Brain microvascular endothelial cell (primary cell): ENCODE measurements at regions not wholly inside any gene's neighbourhood (a gene's known extent, or its start where the extent isn't known, plus 50 kb on each side); places are given as distances from the start of the nearest gene placed in this dataset.

Experiments
- DNase-seq: peaks from one replicate; pipeline ENCODE4 v3.0.0-alpha.2; 2020
- H3K27ac ChIP-seq: fragments of 250-450 bp; sonication (Bioruptor Pico); 2 replicates; pipeline ENCODE4 v1.5.1; 2020; ENCODE audit warnings: mild to moderate bottlenecking, moderate library complexity
- H3K27me3 ChIP-seq: fragments of 250-450 bp; sonication (Bioruptor Pico); replicated peaks from 2 replicates; pipeline ENCODE4 v1.5.1; 2020; ENCODE audit warnings: mild to moderate bottlenecking
- H3K36me3 ChIP-seq: fragments of 250-450 bp; sonication (Bioruptor Pico); replicated peaks from 2 replicates; pipeline ENCODE4 v1.5.1; 2020; ENCODE audit warnings: mild to moderate bottlenecking
- H3K4me3 ChIP-seq: 2 replicates; pipeline ENCODE4 v1.5.1; 2011; ENCODE audit warnings: low read depth, mild to moderate bottlenecking, control low read depth, low read length, moderate library complexity
- CTCF ChIP-seq: IDR thresholded peaks from 2 replicates; pipeline ENCODE4 v1.5.1; 2011; ENCODE audit warnings: low read depth, mild to moderate bottlenecking, moderate library complexity, low read length, control low read depth, inconsistent platforms; ENCODE audit errors: missing control alignments
- in situ Hi-C: cut with HindIII; loops from 2 replicates; pipeline ENCODE4 v1.10.0; 2017; ENCODE audit warnings: low sequenced_read_pairs, low pct_ligation_motif_present

DNA sequence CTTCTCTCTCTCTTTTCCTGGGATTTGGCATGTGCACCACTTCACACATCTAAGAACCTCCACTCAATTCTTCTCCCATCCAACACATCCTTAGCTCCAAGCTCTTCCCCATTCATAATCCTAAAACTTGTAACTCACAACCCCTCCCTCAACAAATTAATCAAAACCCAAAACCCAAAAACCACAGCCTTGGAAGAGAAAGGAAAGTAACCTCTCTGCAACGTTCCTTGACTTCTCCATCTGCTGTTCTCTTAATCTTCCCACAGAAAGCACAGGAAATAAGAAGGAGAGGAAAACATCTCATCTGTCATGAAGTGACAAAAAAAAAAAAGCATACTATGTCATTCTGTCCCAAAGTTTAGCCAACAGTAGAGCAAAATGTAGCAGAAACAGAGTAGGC lies 66.2 kb downstream of the DRD1 start:
- Histone ChIP-seq H3K27me3 (no peaks in the 10 kb centered on the region), H3K36me3 (no peaks in the 10 kb centered on the region), H3K4me3 (no peak overlapping the region), H3K27ac (no peak overlapping the region)
- TF ChIP-seq CTCF, result no peak
- in situ Hi-C loops, result no loop called here
- no peak for DNase-seq

GRCh38 chr5:175374166-175374875 lies 69.7 kb downstream of the DRD1 start:
- TF ChIP-seq CTCF, result no peak
- H3K27me3 ChIP-seq, result no peaks in the 10 kb centered on the region
- in situ Hi-C loops, result no loop called here

DNA sequence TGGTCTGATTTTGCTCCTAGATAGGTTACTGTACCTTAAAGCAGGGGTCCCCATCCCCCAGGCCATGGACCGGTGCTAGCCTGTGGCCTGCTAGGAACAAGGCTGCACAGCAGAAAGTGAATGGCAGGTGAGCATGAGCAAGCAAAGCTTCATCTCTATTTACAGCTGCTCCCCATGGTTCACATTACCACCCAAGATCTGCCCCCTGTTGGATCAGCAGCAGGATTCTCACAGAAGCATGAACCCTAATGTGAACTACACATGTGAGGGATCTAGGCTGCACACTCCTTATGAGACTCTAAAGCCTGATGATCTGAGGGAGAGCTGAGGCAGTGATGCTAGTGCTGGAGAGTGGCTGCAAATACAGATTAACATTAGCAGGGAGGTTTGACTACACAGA lies 78.1 kb downstream of the DRD1 start:
- no peaks in the 10 kb centered on the region for H3K27me3 ChIP-seq
- no peaks in the 10 kb centered on the region for H3K36me3 ChIP-seq
- no peak for TF ChIP-seq CTCF
- DNase-seq, result no peak
- no peak overlapping the region for H3K4me3 ChIP-seq
- no peak overlapping the region for H3K27ac ChIP-seq
- in situ Hi-C loops, result no loop called here

More at GRCh38 chr5:175374166-175374875, 69.7 kb downstream of the DRD1 start:
- DNase-seq, result no peak
- Histone ChIP-seq H3K27ac (no peak overlapping the region), H3K36me3 (no peaks in the 10 kb centered on the region), H3K4me3 (no peak overlapping the region)

GRCh38 chr5:175363300-175363699 lies 80.7 kb downstream of the DRD1 start:
- no peak overlapping the region for H3K27ac ChIP-seq
- in situ Hi-C loops, result no loop called here
- H3K27me3 ChIP-seq, result no peaks in the 10 kb centered on the region
- DNase-seq, result no peak
- TF ChIP-seq CTCF, result no peak
- H3K4me3 ChIP-seq, result no peak overlapping the region
- H3K36me3 ChIP-seq, result no peaks in the 10 kb centered on the region

DNA sequence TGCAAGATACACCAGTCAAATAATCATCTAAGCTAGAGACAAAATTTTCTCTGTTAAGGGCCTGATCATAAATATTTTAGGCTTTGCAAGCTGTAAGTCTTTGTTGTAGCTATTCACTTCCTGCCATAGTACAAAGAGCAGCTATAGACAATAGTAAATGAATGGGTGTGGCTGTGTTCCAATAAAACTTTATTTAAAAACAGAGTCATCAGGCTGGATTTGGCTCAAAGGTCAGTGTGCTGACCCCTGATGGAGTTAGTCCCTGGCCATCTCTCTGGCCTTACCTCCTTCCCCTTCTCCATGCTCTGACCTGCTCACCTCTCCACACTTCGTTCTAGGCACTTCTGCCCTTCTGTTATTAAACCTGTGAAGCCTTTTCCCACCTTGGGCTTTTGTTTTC lies 86.0 kb downstream of the DRD1 start:
- Histone ChIP-seq H3K27ac (no peak overlapping the region), H3K36me3 (no peaks in the 10 kb centered on the region), H3K4me3 (no peak overlapping the region), H3K27me3 (no peaks in the 10 kb centered on the region)
- no peak for TF ChIP-seq CTCF
- DNase-seq, result no peak
- in situ Hi-C loops, result no loop called here

DNA sequence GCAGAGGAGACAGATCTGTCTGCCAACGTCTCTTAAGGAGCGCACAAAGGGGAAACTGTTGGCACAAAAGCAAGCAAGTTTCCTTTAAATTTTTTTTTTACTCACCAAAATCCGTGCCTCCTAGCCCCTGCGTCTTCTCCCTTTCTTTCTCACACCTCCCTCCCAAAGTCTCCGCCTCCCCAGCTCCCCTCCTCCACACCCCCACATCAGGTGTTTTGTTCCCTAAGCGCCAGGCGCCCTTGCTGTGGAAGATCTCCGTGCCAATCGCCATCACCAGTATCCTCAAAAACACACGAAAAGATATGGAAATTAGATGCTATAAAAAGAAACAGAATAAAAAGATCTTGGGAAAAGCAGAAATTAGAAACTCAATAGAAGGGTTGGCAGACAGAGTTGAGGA lies 87.6 kb downstream of the DRD1 start:
- Histone ChIP-seq H3K27me3 (no peaks in the 10 kb centered on the region), H3K27ac (no peak overlapping the region), H3K4me3 (no peak overlapping the region), H3K36me3 (no peaks in the 10 kb centered on the region)
- no peak for TF ChIP-seq CTCF
- DNase-seq, result no peak
- in situ Hi-C loops, result no loop called here
